Stimulated activated CD4-positive, alpha-beta T cell treated with anti-CD3 and anti-CD28 coated beads, TNF-alpha, amount 100 ng/mL, for 48 hours (primary cell): ENCODE measurements at regions not wholly inside any gene's neighbourhood (a gene's known extent, or its start where the extent isn't known, plus 50 kb on each side); places are given as distances from the start of the nearest gene placed in this dataset.
"Not testable (repeated sequence)": the region's sequence is repeated elsewhere in the genome, so short reads cannot be mapped to it uniquely, and the experiment has no call there.

Source experiments
- DNase-seq, 3 donors: peaks; one replicate each; pipeline ENCODE4 v3.0.0-alpha.2; 2020; ENCODE audit warnings: low read depth in 3 of 3

GRCh38 chr15:70602834-70603560 is 160.4 kb downstream of the UACA start:
- no peak for DNase-seq

GRCh38 chr15:70602281-70602680 is 161.1 kb downstream of the UACA start:
- DNase-seq = no peak

- DNase-seq = no peak
Observed at GRCh38 chr15:70597945-70598344, 165.4 kb downstream of the UACA start.

GRCh38 chr15:70597056-70597603 is 166.2 kb downstream of the UACA start:
- no peak for DNase-seq

- DNase-seq = no peak
Observed at GRCh38 chr15:70596354-70597055, 166.9 kb downstream of the UACA start.

GRCh38 chr15:70593795-70594194 is 169.6 kb downstream of the UACA start:
- DNase-seq = no peak

- no peak for DNase-seq
Observed at GRCh38 chr15:70589728-70590127, 173.6 kb downstream of the UACA start.

- no peak for DNase-seq
Observed at GRCh38 chr15:70589221-70589620, 174.1 kb downstream of the UACA start.

GRCh38 chr15:70588613-70589012 is 174.7 kb downstream of the UACA start:
- no peak for DNase-seq

- no peak for DNase-seq
Observed at GRCh38 chr15:70587896-70588567, 175.3 kb downstream of the UACA start.

- DNase-seq = not testable (repeated sequence)
Observed at GRCh38 chr15:70587012-70587634, 176.2 kb downstream of the UACA start.

- no peak for DNase-seq
Observed at GRCh38 chr15:70586241-70586640, 177.1 kb downstream of the UACA start.

- peak in 1 of 3 donors; percentile 15 for DNase-seq
Observed at GRCh38 chr15:70585707-70586034, 177.7 kb downstream of the UACA start.

GRCh38 chr15:70584838-70585706 is 178.3 kb downstream of the UACA start:
- peak in 2 of 3 donors; percentile 12 to 48 for DNase-seq

- no peak for DNase-seq
Observed at GRCh38 chr15:70584441-70584837, 178.9 kb downstream of the UACA start.

- DNase-seq = no peak
Observed at GRCh38 chr15:70583006-70583405, 180.4 kb downstream of the UACA start.

- DNase-seq = no peak
Observed at GRCh38 chr15:70582143-70582945, 181.0 kb downstream of the UACA start.

GRCh38 chr15:70580958-70581357 is 182.4 kb downstream of the UACA start:
- no peak for DNase-seq

- DNase-seq = no peak
Observed at GRCh38 chr15:70580286-70580685, 183.1 kb downstream of the UACA start.

GRCh38 chr15:70579766-70580165 is 183.6 kb downstream of the UACA start:
- no peak for DNase-seq
